Liver (tissue), 8 donors: ENCODE measurements at regions not wholly inside any gene's neighbourhood (a gene's known extent, or its start where the extent isn't known, plus 50 kb on each side); places are given as distances from the start of the nearest gene placed in this dataset.

Experiments used
- DNase-seq: peaks from one replicate; pipeline ENCODE4 v3.0.0-alpha.2; 2017; ENCODE audit warnings: low spot score
- H3K27ac ChIP-seq, 2 donors: one replicate each; pipeline ENCODE4 v1.7.0; 2013; ENCODE audit warnings: inconsistent platforms in 2 of 2, low read length in 2 of 2, control low read depth in 1 of 2, low read depth in 1 of 2, mild to moderate bottlenecking in 1 of 2
- H3K27me3 ChIP-seq, 4 donors: one replicate each; pipeline versions ENCODE4 v1.6.1 to v1.7.0; 2013; ENCODE audit warnings: low read length in 3 of 4, inconsistent platforms in 1 of 4, mild to moderate bottlenecking in 1 of 4, moderate library complexity in 1 of 4; ENCODE audit not compliant: control insufficient read depth in 4 of 4, insufficient read depth in 4 of 4
- H3K36me3 ChIP-seq, 4 donors: one replicate each; pipeline versions ENCODE4 v1.6.1 to v1.7.0; 2013; ENCODE audit warnings: low read length in 3 of 4, mild to moderate bottlenecking in 3 of 4, low read depth in 1 of 4, moderate library complexity in 1 of 4; ENCODE audit not compliant: control insufficient read depth in 4 of 4, insufficient read depth in 3 of 4
- H3K4me1 ChIP-seq, 4 donors: one replicate each; pipeline versions ENCODE4 v1.6.1 to v1.7.0; 2013; ENCODE audit warnings: low read length in 3 of 4, mild to moderate bottlenecking in 3 of 4, moderate library complexity in 1 of 4; ENCODE audit not compliant: control insufficient read depth in 4 of 4, insufficient read depth in 4 of 4
- H3K4me3 ChIP-seq, 3 donors: one replicate each; pipeline versions ENCODE4 v1.6.1 to v1.7.0; 2013; ENCODE audit warnings: low read length in 3 of 3, control low read depth in 1 of 3, low read depth in 1 of 3, mild to moderate bottlenecking in 1 of 3
- H3K9ac ChIP-seq, 2 donors: one replicate each; pipeline ENCODE4 v1.7.0; 2013; ENCODE audit warnings: low read length in 2 of 2, mild to moderate bottlenecking in 2 of 2, moderate library complexity in 2 of 2, control low read depth in 1 of 2, low read depth in 1 of 2
- H3K9me3 ChIP-seq, 4 donors: one replicate each; pipeline versions ENCODE4 v1.6.1 to v1.7.0; 2013; ENCODE audit warnings: low read length in 3 of 4; ENCODE audit not compliant: control insufficient read depth in 4 of 4
- ATF3 ChIP-seq: IDR thresholded peaks from 2 replicates; pipeline ENCODE4 v1.6.1; 2016; ENCODE audit warnings: antibody characterized with exemption
- CTCF ChIP-seq: fragments of 150-350 bp; IDR thresholded peaks from 2 replicates; pipeline ENCODE4 v1.5.1; 2017; ENCODE audit warnings: improper control_type of control experiment, low read depth, low read length; ENCODE audit not compliant: missing input control
- EGR1 ChIP-seq, 2 donors: IDR thresholded peaks; 2 replicates each; pipeline ENCODE4 v1.6.1; 2016 to 2018; ENCODE audit warnings: antibody characterized with exemption in 2 of 2, low read depth in 2 of 2
- FOXA1 ChIP-seq: IDR thresholded peaks from 2 replicates; pipeline ENCODE4 v1.6.1; 2016; ENCODE audit warnings: antibody characterized with exemption
- FOXA2 ChIP-seq: IDR thresholded peaks from 2 replicates; pipeline ENCODE4 v1.6.1; 2016; ENCODE audit warnings: antibody characterized with exemption
- GABPA ChIP-seq, 2 donors: IDR thresholded peaks in 1 of 2; conservative IDR thresholded peaks in 1 of 2; 2 replicates each; pipeline ENCODE4 v1.6.1; 2016; ENCODE audit warnings: antibody characterized with exemption in 2 of 2, mild to moderate bottlenecking in 1 of 2, moderate library complexity in 1 of 2
- HNF4A ChIP-seq, 2 donors: conservative IDR thresholded peaks; 2 replicates each; pipeline ENCODE4 v1.6.1; 2016; ENCODE audit warnings: antibody characterized with exemption in 2 of 2, mild to moderate bottlenecking in 2 of 2
- HNF4G ChIP-seq: IDR thresholded peaks from 2 replicates; pipeline ENCODE4 v1.6.1; 2016; ENCODE audit warnings: antibody characterized with exemption
- JUND ChIP-seq, 2 donors: IDR thresholded peaks; 2 replicates each; pipeline ENCODE4 v1.6.1; 2016; ENCODE audit warnings: antibody characterized with exemption in 2 of 2
- MAX ChIP-seq: IDR thresholded peaks from 2 replicates; pipeline ENCODE4 v1.6.1; 2016; ENCODE audit warnings: antibody characterized with exemption
- NR2F2 ChIP-seq: IDR thresholded peaks from 2 replicates; pipeline ENCODE4 v1.6.1; 2016; ENCODE audit warnings: antibody characterized with exemption
- RAD21 ChIP-seq, 2 donors: IDR thresholded peaks; 2 replicates each; pipeline ENCODE4 v1.6.1; 2016; ENCODE audit warnings: antibody characterized with exemption in 2 of 2, mild to moderate bottlenecking in 2 of 2
- REST ChIP-seq: IDR thresholded peaks from 2 replicates; pipeline ENCODE4 v1.6.1; 2016; ENCODE audit warnings: antibody characterized with exemption, mild to moderate bottlenecking
- RXRA ChIP-seq, 2 donors: IDR thresholded peaks; 2 replicates each; pipeline ENCODE4 v1.6.1; 2017 to 2018; ENCODE audit warnings: antibody characterized with exemption in 2 of 2, mild to moderate bottlenecking in 1 of 2
- SP1 ChIP-seq: IDR thresholded peaks from 2 replicates; pipeline ENCODE4 v1.6.1; 2018; ENCODE audit warnings: antibody characterized with exemption, mild to moderate bottlenecking
- TAF1 ChIP-seq: conservative IDR thresholded peaks from 2 replicates; pipeline ENCODE4 v1.6.1; 2016; ENCODE audit warnings: antibody characterized with exemption, mild to moderate bottlenecking
- ZBTB33 ChIP-seq: IDR thresholded peaks from 2 replicates; pipeline ENCODE4 v1.6.1; 2016; ENCODE audit warnings: antibody characterized with exemption
- WGBS: extraction: QIAGEN DNeasy Blood & Tissue Kit; methylation state at CpG from one replicate; pipeline ENCODE4 v1.1.7; 2013; 5-methylcytosine and 5-hydroxymethylcytosine counted together
- donor health status: healthy.
- donor health status: healthy.
- donor health status: healthy.
- donor health status: healthy.
- donor health status: healthy.

GRCh38 chr1:59027177-59027576, 243.3 kb upstream of the JUN start:
- H3K9me3 ChIP-seq = no peaks in the 10 kb centered on the region
- H3K27ac ChIP-seq = no peak overlapping the region
- H3K4me3 ChIP-seq = no peak overlapping the region
- H3K4me1 ChIP-seq = no peaks in the 10 kb centered on the region
- no peak for TF ChIP-seq HNF4G
- TF ChIP-seq REST = no peak
- TF ChIP-seq TAF1 = no peak
- TF ChIP-seq CTCF = no peak
- TF ChIP-seq NR2F2 = no peak
- no peak for TF ChIP-seq RXRA (IDR thresholded peaks at IDR 0.05)
- no peak for DNase-seq
- no peak overlapping the region for H3K9ac ChIP-seq
- no peaks in the 10 kb centered on the region for H3K36me3 ChIP-seq
- WGBS = 99% methylated on average over 2 of the region's 2 CpGs
- no peaks in the 10 kb centered on the region for H3K27me3 ChIP-seq

GRCh38 chr1:59028048-59028447, 244.2 kb upstream of the JUN start:
- Histone ChIP-seq H3K27ac (no peak overlapping the region), H3K36me3 (no peaks in the 10 kb centered on the region), H3K27me3 (no peaks in the 10 kb centered on the region), H3K4me3 (no peak overlapping the region), H3K4me1 (no peaks in the 10 kb centered on the region), H3K9ac (no peak overlapping the region), H3K9me3 (no peaks in the 10 kb centered on the region)
- no peak for DNase-seq
- TF ChIP-seq MAX (no peak), HNF4A (conservative IDR thresholded peaks at IDR 0.05) (peak; percentile 32 to 71)
- 63% methylated on average over 3 of the region's 3 CpGs for WGBS

- H3K27ac ChIP-seq = no peak overlapping the region
- no peak overlapping the region for H3K4me3 ChIP-seq
- TF ChIP-seq FOXA1 = no peak
- no peak for TF ChIP-seq FOXA2
- no peak for TF ChIP-seq RAD21 (IDR thresholded peaks at IDR 0.05)
- TF ChIP-seq GABPA (IDR thresholded peaks at IDR 0.05 in 1 of 2, conservative IDR thresholded peaks at IDR 0.05 in 1 of 2) = no peak
- TF ChIP-seq MAX = no peak
- TF ChIP-seq SP1 = no peak
- TF ChIP-seq TAF1 = no peak
- no peak for TF ChIP-seq ZBTB33
- no peak for TF ChIP-seq JUND (IDR thresholded peaks at IDR 0.05)
- TF ChIP-seq ATF3 = no peak
- no peak for TF ChIP-seq EGR1 (IDR thresholded peaks at IDR 0.05; ENCODE audit: low read depth in 2 of 2)
- no peaks in the 10 kb centered on the region for H3K36me3 ChIP-seq
- H3K27me3 ChIP-seq = no peaks in the 10 kb centered on the region
- no peak for DNase-seq
- no peaks in the 10 kb centered on the region for H3K4me1 ChIP-seq
- WGBS = 85% methylated on average over 5 of the region's 5 CpGs
- no peak overlapping the region for H3K9ac ChIP-seq
- no peaks in the 10 kb centered on the region for H3K9me3 ChIP-seq
Measured at GRCh38 chr1:59029411-59030167, 245.7 kb upstream of the JUN start.
